Umbilical cord (tissue), 1 donor: ENCODE measurements at regions not wholly inside any gene's neighbourhood (a gene's known extent, or its start where the extent isn't known, plus 50 kb on each side); places are given as distances from the start of the nearest gene placed in this dataset.
"Not testable (repeated sequence)": the region's sequence is repeated elsewhere in the genome, so short reads cannot be mapped to it uniquely, and the experiment has no call there.

Experiments used
- DNase-seq: peaks from one replicate; pipeline ENCODE4 v3.0.0-alpha.2; 2015; ENCODE audit warnings: low spot score

- DNase-seq: no peak
These were observed 78.8 kb upstream of the NR5A2 start for GRCh38 chr1:199948587-199949280.

GRCh38 chr1:199951005-199951404, 76.5 kb upstream of the NR5A2 start:
- not testable (repeated sequence) for DNase-seq

GRCh38 chr1:199953651-199954050, 73.9 kb upstream of the NR5A2 start:
- DNase-seq: peak; percentile 56

GRCh38 chr1:199954699-199955098, 72.8 kb upstream of the NR5A2 start:
- no peak for DNase-seq

- DNase-seq: no peak
These were observed 72.3 kb upstream of the NR5A2 start for GRCh38 chr1:199955235-199955634.

GRCh38 chr1:199956005-199956404, 71.5 kb upstream of the NR5A2 start:
- DNase-seq: no peak

- no peak for DNase-seq
These were observed 68.3 kb upstream of the NR5A2 start for GRCh38 chr1:199959033-199959774.

- no peak for DNase-seq
These were observed 67.8 kb upstream of the NR5A2 start for GRCh38 chr1:199959775-199960110.

- DNase-seq: no peak
These were observed 57.4 kb upstream of the NR5A2 start for GRCh38 chr1:199970125-199970524.

- peak; percentile 69 for DNase-seq
These were observed 50.9 kb upstream of the NR5A2 start for GRCh38 chr1:199976496-199977144.
